ENCODE measurements at regions not wholly inside any gene's neighbourhood (a gene's known extent, or its start where the extent isn't known, plus 50 kb on each side); places are given as distances from the start of the nearest gene placed in this dataset.

GRCh38 chr10:60627778-60628748 is 150.2 kb upstream of the CDK1 start:
- DNase-seq (ENCODE audit: low spot score) (no peak), ATAC-seq (no peak)
- no peak overlapping the region for H3K4me3 Mint-ChIP-seq
- no peak overlapping the region for H3K4me3 ChIP-seq
- no peaks in the 10 kb centered on the region for H3K79me2 ChIP-seq (replicated peaks; ENCODE audit: insufficient read depth)
- H3F3A ChIP-seq (replicated peaks; ENCODE audit: low read depth) = no peaks in the 10 kb centered on the region
- TF ChIP-seq JUNB (IDR thresholded peaks at IDR 0.05; ENCODE audit: unreplicated experiment) = no peak
- no peak for TF ChIP-seq EZH2phosphoT487 (IDR thresholded peaks at IDR 0.05; ENCODE audit: unreplicated experiment)
- TF ChIP-seq ZNF114 (CRISPR knock-in tag; IDR thresholded peaks at IDR 0.05) = no peak
- TF ChIP-seq, protein P1, sequence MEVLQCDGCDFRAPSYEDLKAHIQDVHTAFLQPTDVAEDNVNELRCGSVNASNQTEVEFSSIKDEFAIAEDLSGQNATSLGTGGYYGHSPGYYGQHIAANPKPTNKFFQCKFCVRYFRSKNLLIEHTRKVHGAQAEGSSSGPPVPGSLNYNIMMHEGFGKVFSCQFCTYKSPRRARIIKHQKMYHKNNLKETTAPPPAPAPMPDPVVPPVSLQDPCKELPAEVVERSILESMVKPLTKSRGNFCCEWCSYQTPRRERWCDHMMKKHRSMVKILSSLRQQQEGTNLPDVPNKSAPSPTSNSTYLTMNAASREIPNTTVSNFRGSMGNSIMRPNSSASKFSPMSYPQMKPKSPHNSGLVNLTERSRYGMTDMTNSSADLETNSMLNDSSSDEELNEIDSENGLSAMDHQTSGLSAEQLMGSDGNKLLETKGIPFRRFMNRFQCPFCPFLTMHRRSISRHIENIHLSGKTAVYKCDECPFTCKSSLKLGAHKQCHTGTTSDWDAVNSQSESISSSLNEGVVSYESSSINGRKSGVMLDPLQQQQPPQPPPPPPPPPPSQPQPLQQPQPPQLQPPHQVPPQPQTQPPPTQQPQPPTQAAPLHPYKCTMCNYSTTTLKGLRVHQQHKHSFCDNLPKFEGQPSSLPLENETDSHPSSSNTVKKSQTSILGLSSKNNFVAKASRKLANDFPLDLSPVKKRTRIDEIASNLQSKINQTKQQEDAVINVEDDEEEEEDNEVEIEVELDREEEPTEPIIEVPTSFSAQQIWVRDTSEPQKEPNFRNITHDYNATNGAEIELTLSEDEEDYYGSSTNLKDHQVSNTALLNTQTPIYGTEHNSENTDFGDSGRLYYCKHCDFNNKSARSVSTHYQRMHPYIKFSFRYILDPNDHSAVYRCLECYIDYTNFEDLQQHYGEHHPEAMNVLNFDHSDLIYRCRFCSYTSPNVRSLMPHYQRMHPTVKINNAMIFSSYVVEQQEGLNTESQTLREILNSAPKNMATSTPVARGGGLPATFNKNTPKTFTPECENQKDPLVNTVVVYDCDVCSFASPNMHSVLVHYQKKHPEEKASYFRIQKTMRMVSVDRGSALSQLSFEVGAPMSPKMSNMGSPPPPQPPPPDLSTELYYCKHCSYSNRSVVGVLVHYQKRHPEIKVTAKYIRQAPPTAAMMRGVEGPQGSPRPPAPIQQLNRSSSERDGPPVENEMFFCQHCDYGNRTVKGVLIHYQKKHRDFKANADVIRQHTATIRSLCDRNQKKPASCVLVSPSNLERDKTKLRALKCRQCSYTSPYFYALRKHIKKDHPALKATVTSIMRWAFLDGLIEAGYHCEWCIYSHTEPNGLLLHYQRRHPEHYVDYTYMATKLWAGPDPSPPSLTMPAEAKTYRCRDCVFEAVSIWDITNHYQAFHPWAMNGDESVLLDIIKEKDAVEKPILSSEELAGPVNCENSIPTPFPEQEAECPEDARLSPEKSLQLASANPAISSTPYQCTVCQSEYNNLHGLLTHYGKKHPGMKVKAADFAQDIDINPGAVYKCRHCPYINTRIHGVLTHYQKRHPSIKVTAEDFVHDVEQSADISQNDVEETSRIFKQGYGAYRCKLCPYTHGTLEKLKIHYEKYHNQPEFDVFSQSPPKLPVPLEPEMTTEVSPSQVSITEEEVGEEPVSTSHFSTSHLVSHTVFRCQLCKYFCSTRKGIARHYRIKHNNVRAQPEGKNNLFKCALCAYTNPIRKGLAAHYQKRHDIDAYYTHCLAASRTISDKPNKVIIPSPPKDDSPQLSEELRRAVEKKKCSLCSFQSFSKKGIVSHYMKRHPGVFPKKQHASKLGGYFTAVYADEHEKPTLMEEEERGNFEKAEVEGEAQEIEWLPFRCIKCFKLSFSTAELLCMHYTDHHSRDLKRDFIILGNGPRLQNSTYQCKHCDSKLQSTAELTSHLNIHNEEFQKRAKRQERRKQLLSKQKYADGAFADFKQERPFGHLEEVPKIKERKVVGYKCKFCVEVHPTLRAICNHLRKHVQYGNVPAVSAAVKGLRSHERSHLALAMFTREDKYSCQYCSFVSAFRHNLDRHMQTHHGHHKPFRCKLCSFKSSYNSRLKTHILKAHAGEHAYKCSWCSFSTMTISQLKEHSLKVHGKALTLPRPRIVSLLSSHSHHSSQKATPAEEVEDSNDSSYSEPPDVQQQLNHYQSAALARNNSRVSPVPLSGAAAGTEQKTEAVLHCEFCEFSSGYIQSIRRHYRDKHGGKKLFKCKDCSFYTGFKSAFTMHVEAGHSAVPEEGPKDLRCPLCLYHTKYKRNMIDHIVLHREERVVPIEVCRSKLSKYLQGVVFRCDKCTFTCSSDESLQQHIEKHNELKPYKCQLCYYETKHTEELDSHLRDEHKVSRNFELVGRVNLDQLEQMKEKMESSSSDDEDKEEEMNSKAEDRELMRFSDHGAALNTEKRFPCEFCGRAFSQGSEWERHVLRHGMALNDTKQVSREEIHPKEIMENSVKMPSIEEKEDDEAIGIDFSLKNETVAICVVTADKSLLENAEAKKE (CRISPR knock-in tag; IDR thresholded peaks at IDR 0.05) = no peak
- no peak for TF ChIP-seq STAT1 (IDR thresholded peaks at IDR 0.05; ENCODE audit: unreplicated experiment)
- TF ChIP-seq, protein P2, sequence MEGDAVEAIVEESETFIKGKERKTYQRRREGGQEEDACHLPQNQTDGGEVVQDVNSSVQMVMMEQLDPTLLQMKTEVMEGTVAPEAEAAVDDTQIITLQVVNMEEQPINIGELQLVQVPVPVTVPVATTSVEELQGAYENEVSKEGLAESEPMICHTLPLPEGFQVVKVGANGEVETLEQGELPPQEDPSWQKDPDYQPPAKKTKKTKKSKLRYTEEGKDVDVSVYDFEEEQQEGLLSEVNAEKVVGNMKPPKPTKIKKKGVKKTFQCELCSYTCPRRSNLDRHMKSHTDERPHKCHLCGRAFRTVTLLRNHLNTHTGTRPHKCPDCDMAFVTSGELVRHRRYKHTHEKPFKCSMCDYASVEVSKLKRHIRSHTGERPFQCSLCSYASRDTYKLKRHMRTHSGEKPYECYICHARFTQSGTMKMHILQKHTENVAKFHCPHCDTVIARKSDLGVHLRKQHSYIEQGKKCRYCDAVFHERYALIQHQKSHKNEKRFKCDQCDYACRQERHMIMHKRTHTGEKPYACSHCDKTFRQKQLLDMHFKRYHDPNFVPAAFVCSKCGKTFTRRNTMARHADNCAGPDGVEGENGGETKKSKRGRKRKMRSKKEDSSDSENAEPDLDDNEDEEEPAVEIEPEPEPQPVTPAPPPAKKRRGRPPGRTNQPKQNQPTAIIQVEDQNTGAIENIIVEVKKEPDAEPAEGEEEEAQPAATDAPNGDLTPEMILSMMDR (conservative IDR thresholded peaks at IDR 0.05; ENCODE audit: low read depth in 2 of 2) = no peak
- TF ChIP-seq, protein P3, sequence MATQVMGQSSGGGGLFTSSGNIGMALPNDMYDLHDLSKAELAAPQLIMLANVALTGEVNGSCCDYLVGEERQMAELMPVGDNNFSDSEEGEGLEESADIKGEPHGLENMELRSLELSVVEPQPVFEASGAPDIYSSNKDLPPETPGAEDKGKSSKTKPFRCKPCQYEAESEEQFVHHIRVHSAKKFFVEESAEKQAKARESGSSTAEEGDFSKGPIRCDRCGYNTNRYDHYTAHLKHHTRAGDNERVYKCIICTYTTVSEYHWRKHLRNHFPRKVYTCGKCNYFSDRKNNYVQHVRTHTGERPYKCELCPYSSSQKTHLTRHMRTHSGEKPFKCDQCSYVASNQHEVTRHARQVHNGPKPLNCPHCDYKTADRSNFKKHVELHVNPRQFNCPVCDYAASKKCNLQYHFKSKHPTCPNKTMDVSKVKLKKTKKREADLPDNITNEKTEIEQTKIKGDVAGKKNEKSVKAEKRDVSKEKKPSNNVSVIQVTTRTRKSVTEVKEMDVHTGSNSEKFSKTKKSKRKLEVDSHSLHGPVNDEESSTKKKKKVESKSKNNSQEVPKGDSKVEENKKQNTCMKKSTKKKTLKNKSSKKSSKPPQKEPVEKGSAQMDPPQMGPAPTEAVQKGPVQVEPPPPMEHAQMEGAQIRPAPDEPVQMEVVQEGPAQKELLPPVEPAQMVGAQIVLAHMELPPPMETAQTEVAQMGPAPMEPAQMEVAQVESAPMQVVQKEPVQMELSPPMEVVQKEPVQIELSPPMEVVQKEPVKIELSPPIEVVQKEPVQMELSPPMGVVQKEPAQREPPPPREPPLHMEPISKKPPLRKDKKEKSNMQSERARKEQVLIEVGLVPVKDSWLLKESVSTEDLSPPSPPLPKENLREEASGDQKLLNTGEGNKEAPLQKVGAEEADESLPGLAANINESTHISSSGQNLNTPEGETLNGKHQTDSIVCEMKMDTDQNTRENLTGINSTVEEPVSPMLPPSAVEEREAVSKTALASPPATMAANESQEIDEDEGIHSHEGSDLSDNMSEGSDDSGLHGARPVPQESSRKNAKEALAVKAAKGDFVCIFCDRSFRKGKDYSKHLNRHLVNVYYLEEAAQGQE (IDR thresholded peaks at IDR 0.05; ENCODE audit: unreplicated experiment) = no peak
- TF ChIP-seq EZH2 (IDR thresholded peaks at IDR 0.05; ENCODE audit: low read depth, unreplicated experiment) = no peak
- no peak for TF ChIP-seq CREB1 (CRISPR knock-in tag; IDR thresholded peaks at IDR 0.05; ENCODE audit: low read depth)
- TF ChIP-seq NANOG (IDR thresholded peaks at IDR 0.05; ENCODE audit: borderline replicate concordance) = no peak
- no peak overlapping the region for H3K4me2 ChIP-seq
- no peak overlapping the region for H3K27ac Mint-ChIP-seq
- H3K36me3 Mint-ChIP-seq (ENCODE audit: low read depth) = no peaks in the 10 kb centered on the region
- H3K4me1 Mint-ChIP-seq = peaks cover 10% of the 10 kb centered on the region; the same call in 2 of the 3 replicates
- H3K9me2 ChIP-seq (ENCODE audit: insufficient read depth) = no peaks in the 10 kb centered on the region
- H2AFZ ChIP-seq = no peak overlapping the region
- no peaks in the 10 kb centered on the region for H3K27me3 Mint-ChIP-seq (ENCODE audit: insufficient read depth, low read depth, poor library complexity)
- H4K20me1 ChIP-seq (replicated peaks; ENCODE audit: insufficient read depth) = no peaks in the 10 kb centered on the region
- H3K27me3 ChIP-seq (ENCODE audit: insufficient read depth) = no peaks in the 10 kb centered on the region
- H3K36me3 ChIP-seq (ENCODE audit: insufficient read depth) = no peaks in the 10 kb centered on the region
- H3K4me1 ChIP-seq (ENCODE audit: insufficient read depth) = no peaks in the 10 kb centered on the region
- H3K9me3 Mint-ChIP-seq = no peaks in the 10 kb centered on the region
- H3K27ac ChIP-seq (ENCODE audit: low read depth) = no peak overlapping the region

All from GM23338 (cell line).